Activated CD8-positive, alpha-beta T cell treated with anti-CD3 and anti-CD28 coated beads for 36 hours (primary cell): ENCODE measurements at regions not wholly inside any gene's neighbourhood (a gene's known extent, or its start where the extent isn't known, plus 50 kb on each side); places are given as distances from the start of the nearest gene placed in this dataset.

Experiments used
- ATAC-seq: fragments of 200-7000 bp; cut with Tn5 transposase; one replicate; pipeline ENCODE4 v1.10.0; 2021; ENCODE audit warnings: mild to moderate bottlenecking, moderate library complexity
- CTCF ChIA-PET: fragments of 350-600 bp; sonication (Branson Sonifier 250); formaldehyde crosslinking; loops from one replicate; lab custom pipeline; 2021; ENCODE audit warnings: antibody characterized with exemption; lab: Charles Lee
- POLR2A ChIA-PET: fragments of 350-600 bp; sonication (Branson Sonifier 250); formaldehyde crosslinking; loops from one replicate; lab custom pipeline; 2021; ENCODE audit warnings: antibody characterized with exemption; lab: Charles Lee
- DNase-seq: peaks from one replicate; pipeline ENCODE4 v3.0.0-alpha.2; 2020
- H3K27ac Mint-ChIP-seq: one replicate; pipeline ENCODE4 v1.8.0; 2021; ENCODE audit warnings: mild to moderate bottlenecking, mixed read lengths
- H3K27me3 Mint-ChIP-seq: one replicate; pipeline ENCODE4 v1.8.0; 2021; ENCODE audit warnings: mixed read lengths
- H3K36me3 Mint-ChIP-seq: one replicate; pipeline ENCODE4 v1.8.0; 2021; ENCODE audit warnings: low read depth, mixed read lengths
- H3K4me1 Mint-ChIP-seq: one replicate; pipeline ENCODE4 v1.8.0; 2021; ENCODE audit warnings: low read depth, mixed read lengths
- H3K4me3 Mint-ChIP-seq: one replicate; pipeline ENCODE4 v1.8.0; 2021; ENCODE audit warnings: mild to moderate bottlenecking, moderate library complexity, mixed read lengths
- H3K9me3 Mint-ChIP-seq: one replicate; pipeline ENCODE4 v1.8.0; 2021; ENCODE audit warnings: mixed read lengths
- intact Hi-C: fragments of 100-400 bp; cut with micrococcal nuclease; formaldehyde crosslinking; loops from one replicate; pipeline ENCODE4 v1.10.0; 2022
- TF ChIP-seq, protein P1 (sequence below): fragments of 200-600 bp; IDR thresholded peaks from one replicate; pipeline ENCODE4 v1.8.0; 2022; ENCODE audit warnings: antibody characterized with exemption, mild to moderate bottlenecking

DNA sequence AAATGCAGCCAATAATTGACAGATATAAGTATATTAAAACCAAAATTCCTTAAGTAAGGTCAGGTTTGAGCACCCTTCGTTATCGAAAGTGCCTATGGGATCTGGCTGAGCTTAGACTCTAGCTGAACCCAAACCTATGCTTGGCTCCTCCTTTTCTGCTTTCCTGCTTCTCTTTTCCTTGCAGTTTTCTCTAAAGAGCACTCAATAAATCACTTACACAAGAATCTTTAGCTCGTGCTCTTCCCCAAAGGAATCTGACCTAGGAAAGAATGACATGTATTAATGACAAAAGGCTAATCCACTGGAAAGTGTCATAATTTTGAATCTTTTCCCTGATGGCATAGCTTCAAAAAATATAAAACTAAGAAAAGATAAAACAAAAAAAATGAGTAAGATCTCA, 282.7 kb downstream of the DKK2 start:
- Mint-ChIP-seq H3K9me3 (no peaks in the 10 kb centered on the region), H3K36me3 (no peaks in the 10 kb centered on the region), H3K4me1 (no peaks in the 10 kb centered on the region), H3K27me3 (no peaks in the 10 kb centered on the region), H3K27ac (no peak overlapping the region), H3K4me3 (no peak overlapping the region)
- ATAC-seq: no peak
- ChIA-PET POLR2A (no interaction called here), CTCF (no interaction called here)
- TF ChIP-seq, protein P1, sequence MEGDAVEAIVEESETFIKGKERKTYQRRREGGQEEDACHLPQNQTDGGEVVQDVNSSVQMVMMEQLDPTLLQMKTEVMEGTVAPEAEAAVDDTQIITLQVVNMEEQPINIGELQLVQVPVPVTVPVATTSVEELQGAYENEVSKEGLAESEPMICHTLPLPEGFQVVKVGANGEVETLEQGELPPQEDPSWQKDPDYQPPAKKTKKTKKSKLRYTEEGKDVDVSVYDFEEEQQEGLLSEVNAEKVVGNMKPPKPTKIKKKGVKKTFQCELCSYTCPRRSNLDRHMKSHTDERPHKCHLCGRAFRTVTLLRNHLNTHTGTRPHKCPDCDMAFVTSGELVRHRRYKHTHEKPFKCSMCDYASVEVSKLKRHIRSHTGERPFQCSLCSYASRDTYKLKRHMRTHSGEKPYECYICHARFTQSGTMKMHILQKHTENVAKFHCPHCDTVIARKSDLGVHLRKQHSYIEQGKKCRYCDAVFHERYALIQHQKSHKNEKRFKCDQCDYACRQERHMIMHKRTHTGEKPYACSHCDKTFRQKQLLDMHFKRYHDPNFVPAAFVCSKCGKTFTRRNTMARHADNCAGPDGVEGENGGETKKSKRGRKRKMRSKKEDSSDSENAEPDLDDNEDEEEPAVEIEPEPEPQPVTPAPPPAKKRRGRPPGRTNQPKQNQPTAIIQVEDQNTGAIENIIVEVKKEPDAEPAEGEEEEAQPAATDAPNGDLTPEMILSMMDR: no peak
- intact Hi-C loops: no loop called here
- no peak for DNase-seq

DNA sequence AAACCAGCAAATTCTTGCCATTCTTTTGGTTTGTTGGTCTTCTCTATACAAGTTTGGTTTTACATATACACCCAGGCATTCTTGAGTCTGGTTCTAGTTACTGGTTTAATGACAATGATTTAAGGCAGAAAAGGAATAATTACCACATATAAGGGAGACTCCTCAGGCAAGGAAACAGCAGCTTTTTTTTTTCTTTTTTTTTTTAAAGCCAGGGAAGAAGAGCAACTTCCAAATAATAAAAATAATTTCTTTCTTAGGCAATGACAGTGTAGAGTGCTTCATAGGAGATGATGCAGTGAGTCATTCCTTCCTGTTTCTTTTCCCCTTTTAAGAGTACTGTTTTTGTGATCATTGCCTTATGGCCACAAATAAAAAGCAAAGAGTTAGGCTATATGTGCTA, 289.7 kb downstream of the DKK2 start:
- intact Hi-C loops: no loop called here
- H3K36me3 Mint-ChIP-seq: no peaks in the 10 kb centered on the region
- H3K4me1 Mint-ChIP-seq: no peaks in the 10 kb centered on the region
- no peak for DNase-seq
- ChIA-PET POLR2A (no interaction called here), CTCF (no interaction called here)
- H3K4me3 Mint-ChIP-seq: no peak overlapping the region
- no peak for ATAC-seq
- TF ChIP-seq, protein P1: no peak
- H3K27me3 Mint-ChIP-seq: no peaks in the 10 kb centered on the region
- no peak overlapping the region for H3K27ac Mint-ChIP-seq
- H3K9me3 Mint-ChIP-seq: peaks cover 2% of the 10 kb centered on the region

DNA sequence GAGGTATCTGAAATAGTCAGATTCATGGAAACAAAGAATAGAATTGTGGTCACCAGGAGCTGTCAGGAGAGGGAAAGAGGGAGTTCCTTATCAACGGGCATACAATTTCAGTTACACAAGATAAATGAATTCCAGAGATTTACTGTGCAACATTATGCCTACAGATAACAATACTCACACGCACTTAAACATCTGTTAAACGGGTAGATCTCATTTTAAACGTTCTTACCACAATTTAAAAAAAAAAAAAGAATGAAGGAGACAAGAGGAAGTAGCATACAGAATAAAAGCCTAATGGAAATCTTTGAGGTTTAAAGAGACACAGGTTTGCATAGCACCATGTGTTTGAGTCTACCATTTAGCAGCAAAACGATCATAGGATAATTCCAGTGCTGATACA, 298.0 kb downstream of the DKK2 start:
- ChIA-PET CTCF (no interaction called here), POLR2A (no interaction called here)
- TF ChIP-seq, protein P1: no peak
- Mint-ChIP-seq H3K4me3 (no peak overlapping the region), H3K9me3 (peaks cover 5% of the 10 kb centered on the region), H3K27ac (no peak overlapping the region), H3K4me1 (no peaks in the 10 kb centered on the region), H3K36me3 (no peaks in the 10 kb centered on the region), H3K27me3 (no peaks in the 10 kb centered on the region)
- no peak for DNase-seq
- no peak for ATAC-seq
- intact Hi-C loops: no loop called here

DNA sequence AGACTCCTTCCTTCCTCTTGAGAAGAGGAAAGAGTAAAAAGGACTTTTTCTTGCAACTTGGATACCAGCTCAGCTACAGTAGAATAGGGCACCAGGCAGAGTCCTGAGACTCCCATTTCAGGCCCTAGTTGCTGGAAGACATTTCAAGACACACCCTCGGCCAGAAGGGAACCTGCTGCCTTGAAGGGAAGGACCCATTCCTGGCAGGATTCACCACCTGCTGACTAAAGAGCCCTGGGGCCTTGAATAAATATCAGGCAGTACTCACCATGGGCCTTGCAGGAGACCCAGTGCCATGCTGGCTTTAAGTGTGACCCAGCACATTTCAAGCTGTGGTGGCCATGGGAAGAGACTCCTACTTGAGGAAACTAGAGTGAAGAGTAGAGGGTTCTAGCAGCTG, 317.6 kb downstream of the DKK2 start:
- ChIA-PET POLR2A (no interaction called here), CTCF (no interaction called here)
- Mint-ChIP-seq H3K27me3 (no peaks in the 10 kb centered on the region), H3K9me3 (no peaks in the 10 kb centered on the region), H3K27ac (no peak overlapping the region), H3K4me1 (no peaks in the 10 kb centered on the region), H3K36me3 (no peaks in the 10 kb centered on the region), H3K4me3 (no peak overlapping the region)
- ATAC-seq (no peak), DNase-seq (no peak)
- TF ChIP-seq, protein P1: no peak
- intact Hi-C loops: no loop called here

DNA sequence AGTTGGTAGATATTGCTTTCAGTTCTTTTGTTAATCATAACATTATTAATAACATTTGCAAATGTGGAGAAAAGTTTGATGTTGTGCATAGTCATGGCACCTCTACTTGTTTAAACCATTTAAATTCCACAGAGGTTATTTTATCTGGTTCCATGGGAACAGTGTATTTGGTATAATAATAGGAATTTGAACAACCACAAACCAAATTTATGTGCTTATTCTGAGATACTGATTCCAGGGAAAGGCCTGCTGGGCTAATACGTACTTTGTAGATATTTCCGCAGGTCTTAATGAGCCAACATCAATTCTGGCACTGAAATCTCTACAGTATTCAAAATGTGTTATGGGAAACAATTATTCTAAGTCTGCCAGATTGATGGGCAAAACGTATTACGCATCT, 319.0 kb downstream of the DKK2 start:
- no peak for DNase-seq
- ChIA-PET CTCF (no interaction called here), POLR2A (no interaction called here)
- intact Hi-C loops: no loop called here
- no peaks in the 10 kb centered on the region for H3K4me1 Mint-ChIP-seq
- no peaks in the 10 kb centered on the region for H3K27me3 Mint-ChIP-seq
- H3K36me3 Mint-ChIP-seq: no peaks in the 10 kb centered on the region
- no peaks in the 10 kb centered on the region for H3K9me3 Mint-ChIP-seq
- no peak overlapping the region for H3K27ac Mint-ChIP-seq
- ATAC-seq: no peak
- no peak overlapping the region for H3K4me3 Mint-ChIP-seq
- TF ChIP-seq, protein P1: no peak
